A549 (cell line): ENCODE measurements at regions not wholly inside any gene's neighbourhood (a gene's known extent, or its start where the extent isn't known, plus 50 kb on each side); places are given as distances from the start of the nearest gene placed in this dataset.

Experiments
- ATAC-seq, 2 experiments: fragments of 200-7000 bp in 1 of 2; fragments of >200 bp in 1 of 2; cut with Nextera tagmentation in 1 of 2; cut with Tn5 transposase in 1 of 2; 3 replicates each; pipeline versions ENCODE4 v1.8.0 to v1.9.1; 2018 to 2020; ENCODE audit warnings: mild to moderate bottlenecking in 1 of 2, moderate library complexity in 1 of 2
- CTCF ChIA-PET: fragments of 300-600 bp; sonication (Branson Sonifier 250); formaldehyde crosslinking; extraction: SDS; loops from one replicate; lab custom pipeline; 2021; ENCODE audit warnings: antibody characterized with exemption, inconsistent platforms; lab: Yijun Ruan, JAX
- POLR2A ChIA-PET: fragments of 350-600 bp; formaldehyde crosslinking; extraction: SDS; loops from one replicate; lab custom pipeline; 2021; ENCODE audit warnings: antibody characterized with exemption, inconsistent platforms; lab: Yijun Ruan, JAX
- DNase-seq, 2 experiments: peaks; one replicate each; pipeline versions ENCODE4 v3.0.0 to v3.0.0-alpha.2; 2011 to 2016; ENCODE audit warnings: low read depth in 1 of 2, low spot score in 1 of 2
- FAIRE-seq: peaks from 2 replicates; lab custom pipeline; 2011; peaks lifted over from hg19 to GRCh38; lab: Jason Lieb, UNC
- H3K27ac ChIP-seq, 2 experiments: fragments of >200 bp; sonication (Bioruptor Twin); formaldehyde crosslinking; 3 replicates each; pipeline ENCODE4 v1.5.1; 2016 to 2017
- H3K4me1 ChIP-seq: fragments of >200 bp; sonication (Bioruptor Twin); formaldehyde crosslinking; 3 replicates; pipeline ENCODE4 v1.6.1; 2016
- H3K4me2 ChIP-seq: fragments of >200 bp; sonication (Bioruptor Twin); formaldehyde crosslinking; 3 replicates; pipeline ENCODE4 v1.6.1; 2016
- H3K4me3 ChIP-seq: fragments of >200 bp; sonication (Bioruptor Twin); formaldehyde crosslinking; 3 replicates; pipeline ENCODE4 v1.5.1; 2016
- H3K9me3 ChIP-seq: fragments of >200 bp; sonication (Bioruptor Twin); formaldehyde crosslinking; 3 replicates; pipeline ENCODE4 v1.6.1; 2016
- BCL3 ChIP-seq: fragments of >200 bp; sonication (Bioruptor Twin); formaldehyde crosslinking; IDR thresholded peaks from 3 replicates; pipeline ENCODE4 v1.6.1; 2016
- CBX2 ChIP-seq: fragments of 200-600 bp; sonication (generic); IDR thresholded peaks from 2 replicates; pipeline ENCODE4 v1.6.1; 2016; ENCODE audit warnings: low read depth, mild to moderate bottlenecking, borderline replicate concordance
- CBX8 ChIP-seq: fragments of 200-600 bp; sonication (generic); IDR thresholded peaks from 2 replicates; pipeline ENCODE4 v1.6.1; 2016
- EP300 ChIP-seq, 2 experiments: fragments of >200 bp; sonication (Bioruptor Twin); formaldehyde crosslinking; IDR thresholded peaks; 2 replicates in 1 of 2; 3 replicates in 1 of 2; pipeline ENCODE4 v1.6.1; 2016 to 2017
- FOSB ChIP-seq: fragments of 250-450 bp; sonication (Bioruptor Pico); IDR thresholded peaks from 2 replicates; pipeline ENCODE4 v1.5.0; 2020; ENCODE audit warnings: mild to moderate bottlenecking, moderate library complexity
- FOSL2 ChIP-seq, 2 experiments: fragments of 450-650 bp in 1 of 2; fragments of >200 bp in 1 of 2; sonication (Bioruptor Twin) in 1 of 2; formaldehyde crosslinking; IDR thresholded peaks; 2 replicates each; pipeline versions ENCODE4 v1.5.0 to v1.6.1; 2016 to 2020; ENCODE audit warnings: mild to moderate bottlenecking in 1 of 2, moderate library complexity in 1 of 2
- FOXS1 ChIP-seq: fragments of 250-450 bp; sonication (Bioruptor Pico); IDR thresholded peaks from 2 replicates; pipeline ENCODE4 v1.5.0; 2020; ENCODE audit warnings: mild to moderate bottlenecking, moderate library complexity
- HDAC2 ChIP-seq: fragments of 200-600 bp; sonication (generic); IDR thresholded peaks from 2 replicates; pipeline ENCODE4 v1.6.1; 2016
- HOXB13 ChIP-seq: fragments of 250-450 bp; sonication (Bioruptor Pico); IDR thresholded peaks from 2 replicates; pipeline ENCODE4 v1.5.0; 2020; ENCODE audit warnings: low read depth, mild to moderate bottlenecking, moderate library complexity
- HOXB5 ChIP-seq: fragments of 250-450 bp; sonication (Bioruptor Pico); IDR thresholded peaks from 2 replicates; pipeline ENCODE4 v1.5.0; 2020; ENCODE audit warnings: mild to moderate bottlenecking, moderate library complexity
- JUN ChIP-seq, 2 experiments: fragments of >200 bp; sonication (Bioruptor Twin); formaldehyde crosslinking; IDR thresholded peaks; 2 replicates in 1 of 2; 3 replicates in 1 of 2; pipeline ENCODE4 v1.6.1; 2016 to 2017
- KDM1A ChIP-seq: fragments of 200-600 bp; sonication (generic); IDR thresholded peaks from 2 replicates; pipeline ENCODE4 v1.6.1; 2016; ENCODE audit warnings: low read depth, mild to moderate bottlenecking
- MAFK ChIP-seq: fragments of 450-650 bp; IDR thresholded peaks from 2 replicates; pipeline ENCODE4 v1.6.1; 2014; ENCODE audit not compliant: partially characterized antibody
- MAX ChIP-seq: IDR thresholded peaks from 2 replicates; pipeline ENCODE4 v1.6.1; 2012
- MAZ ChIP-seq: fragments of 150-350 bp; IDR thresholded peaks from 2 replicates; pipeline ENCODE4 v1.6.1; 2014; ENCODE audit warnings: antibody characterized with exemption, low read depth, low read length, borderline replicate concordance
- MYC ChIP-seq: IDR thresholded peaks from 2 replicates; pipeline ENCODE4 v1.6.1; 2012; ENCODE audit warnings: mild to moderate bottlenecking, inconsistent platforms, low read length, improper control_type of control experiment, borderline replicate concordance
- NFE2L2 ChIP-seq: fragments of 150-350 bp; conservative IDR thresholded peaks from 2 replicates; pipeline ENCODE4 v1.6.1; 2014; ENCODE audit warnings: low read length
- NPAS2 ChIP-seq: fragments of 250-450 bp; sonication (Bioruptor Pico); IDR thresholded peaks from 2 replicates; pipeline ENCODE4 v1.8.0; 2022; ENCODE audit warnings: mild to moderate bottlenecking, moderate library complexity, borderline replicate concordance
- PBX3 ChIP-seq: IDR thresholded peaks from 2 replicates; pipeline ENCODE4 v1.6.1; 2012
- POLR2AphosphoS2 ChIP-seq: conservative IDR thresholded peaks from 2 replicates; pipeline ENCODE4 v1.6.1; 2012; ENCODE audit warnings: low read length, improper control_type of control experiment, inconsistent platforms
- RARB ChIP-seq: fragments of 250-450 bp; sonication (Bioruptor Pico); IDR thresholded peaks from 2 replicates; pipeline ENCODE4 v1.8.0; 2021; ENCODE audit warnings: mild to moderate bottlenecking, moderate library complexity
- RNF2 ChIP-seq: fragments of 200-600 bp; sonication (generic); IDR thresholded peaks from 2 replicates; pipeline ENCODE4 v1.6.1; 2016; ENCODE audit warnings: low read depth, mild to moderate bottlenecking, antibody characterized with exemption, moderate library complexity, borderline replicate concordance
- SREBF2 ChIP-seq: fragments of 450-650 bp; IDR thresholded peaks from 2 replicates; pipeline ENCODE4 v1.6.1; 2014; ENCODE audit warnings: mild to moderate bottlenecking, moderate library complexity
- TFCP2L1 ChIP-seq: fragments of 250-450 bp; sonication (Bioruptor Pico); IDR thresholded peaks from 2 replicates; pipeline ENCODE4 v1.5.0; 2021; ENCODE audit warnings: mild to moderate bottlenecking
- ZNF302 ChIP-seq: fragments of 250-450 bp; sonication (Bioruptor Pico); IDR thresholded peaks from 2 replicates; pipeline ENCODE4 v1.9.0; 2021; ENCODE audit warnings: inconsistent platforms, mild to moderate bottlenecking, moderate library complexity
- WGBS: methylation state at CpG from one replicate; pipeline ENCODE4 v1.1.6; 2017; ENCODE audit errors: missing lambda C conversion rate; 5-methylcytosine and 5-hydroxymethylcytosine counted together
- TF ChIP-seq, protein P1 (sequence below): fragments of 150-350 bp; IDR thresholded peaks from 2 replicates; pipeline ENCODE4 v1.6.1; 2014; ENCODE audit warnings: low read depth, mild to moderate bottlenecking, low read length
- TF ChIP-seq, protein P2 (sequence below): fragments of >200 bp; sonication (Bioruptor Twin); formaldehyde crosslinking; IDR thresholded peaks from 2 replicates; pipeline ENCODE4 v1.6.1; 2016
- TF ChIP-seq, protein P3 (sequence below): IDR thresholded peaks from 2 replicates; pipeline ENCODE4 v1.6.1; 2012; ENCODE audit warnings: low read depth, borderline replicate concordance

DNA sequence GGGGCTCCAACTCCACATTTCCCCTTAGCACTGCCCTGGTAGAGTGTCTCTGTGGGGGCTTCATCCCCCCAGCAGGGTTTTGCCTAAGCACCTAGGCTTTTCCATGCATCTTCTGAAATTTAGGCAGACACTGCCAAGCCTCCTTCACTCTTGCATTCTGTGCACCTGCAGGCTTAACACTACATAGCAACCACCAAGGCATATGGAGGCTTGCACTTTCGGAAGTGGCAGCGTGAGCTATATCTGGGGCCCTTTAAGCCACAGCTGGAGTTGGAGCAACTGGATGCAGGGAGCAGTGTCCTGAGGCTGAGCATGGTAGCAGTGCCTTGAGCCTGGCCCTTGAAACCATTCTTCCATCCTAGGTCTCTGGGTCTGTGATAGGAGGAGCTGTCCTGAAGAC, 214.8 kb upstream of the RPL34 start:
- H3K9me3 ChIP-seq = no peaks in the 10 kb centered on the region
- no peak for ATAC-seq
- CTCF ChIA-PET = no interaction called here
- no peak overlapping the region for H3K4me3 ChIP-seq
- no peak overlapping the region for H3K27ac ChIP-seq
- H3K4me2 ChIP-seq = no peak overlapping the region
- POLR2A ChIA-PET = no interaction called here
- DNase-seq = no peak
- TF ChIP-seq JUN (IDR thresholded peaks at IDR 0.05) (no peak), HOXB5 (no peak), PBX3 (no peak)
- TF ChIP-seq, protein P1, sequence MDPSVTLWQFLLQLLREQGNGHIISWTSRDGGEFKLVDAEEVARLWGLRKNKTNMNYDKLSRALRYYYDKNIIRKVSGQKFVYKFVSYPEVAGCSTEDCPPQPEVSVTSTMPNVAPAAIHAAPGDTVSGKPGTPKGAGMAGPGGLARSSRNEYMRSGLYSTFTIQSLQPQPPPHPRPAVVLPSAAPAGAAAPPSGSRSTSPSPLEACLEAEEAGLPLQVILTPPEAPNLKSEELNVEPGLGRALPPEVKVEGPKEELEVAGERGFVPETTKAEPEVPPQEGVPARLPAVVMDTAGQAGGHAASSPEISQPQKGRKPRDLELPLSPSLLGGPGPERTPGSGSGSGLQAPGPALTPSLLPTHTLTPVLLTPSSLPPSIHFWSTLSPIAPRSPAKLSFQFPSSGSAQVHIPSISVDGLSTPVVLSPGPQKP = no peak
- no peaks in the 10 kb centered on the region for H3K4me1 ChIP-seq
- FAIRE-seq = no peak
- 0% methylated on average over 2 of the region's 2 CpGs for WGBS

- Histone ChIP-seq H3K4me2 (no peak overlapping the region), H3K27ac (no peak overlapping the region), H3K4me3 (no peak overlapping the region), H3K9me3 (no peaks in the 10 kb centered on the region), H3K4me1 (no peaks in the 10 kb centered on the region)
- FAIRE-seq = no peak
- no peak for DNase-seq
- POLR2A ChIA-PET = no interaction called here
- 48% methylated on average over 6 of the region's 6 CpGs for WGBS
- TF ChIP-seq MAFK (no peak), FOXS1 (CRISPR knock-in tag) (no peak), CBX8 (no peak), HOXB13 (CRISPR knock-in tag) (no peak), EP300 (IDR thresholded peaks at IDR 0.05) (no peak), KDM1A (no peak), RNF2 (no peak), CBX2 (no peak), SREBF2 (no peak), MAZ (no peak), MAX (no peak), RARB (no peak), TFCP2L1 (CRISPR knock-in tag) (no peak), POLR2AphosphoS2 (no peak), NFE2L2 (no peak)
- TF ChIP-seq, protein P2, sequence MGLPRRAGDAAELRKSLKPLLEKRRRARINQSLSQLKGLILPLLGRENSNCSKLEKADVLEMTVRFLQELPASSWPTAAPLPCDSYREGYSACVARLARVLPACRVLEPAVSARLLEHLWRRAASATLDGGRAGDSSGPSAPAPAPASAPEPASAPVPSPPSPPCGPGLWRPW = no peak
- TF ChIP-seq, protein P3, sequence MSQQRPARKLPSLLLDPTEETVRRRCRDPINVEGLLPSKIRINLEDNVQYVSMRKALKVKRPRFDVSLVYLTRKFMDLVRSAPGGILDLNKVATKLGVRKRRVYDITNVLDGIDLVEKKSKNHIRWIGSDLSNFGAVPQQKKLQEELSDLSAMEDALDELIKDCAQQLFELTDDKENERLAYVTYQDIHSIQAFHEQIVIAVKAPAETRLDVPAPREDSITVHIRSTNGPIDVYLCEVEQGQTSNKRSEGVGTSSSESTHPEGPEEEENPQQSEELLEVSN = no peak
- TF ChIP-seq, protein P1 = no peak
- CTCF ChIA-PET = no interaction called here
- ATAC-seq = no peak
These were observed 220.1 kb upstream of the RPL34 start for GRCh38 chr4:108400309-108400708.

DNA sequence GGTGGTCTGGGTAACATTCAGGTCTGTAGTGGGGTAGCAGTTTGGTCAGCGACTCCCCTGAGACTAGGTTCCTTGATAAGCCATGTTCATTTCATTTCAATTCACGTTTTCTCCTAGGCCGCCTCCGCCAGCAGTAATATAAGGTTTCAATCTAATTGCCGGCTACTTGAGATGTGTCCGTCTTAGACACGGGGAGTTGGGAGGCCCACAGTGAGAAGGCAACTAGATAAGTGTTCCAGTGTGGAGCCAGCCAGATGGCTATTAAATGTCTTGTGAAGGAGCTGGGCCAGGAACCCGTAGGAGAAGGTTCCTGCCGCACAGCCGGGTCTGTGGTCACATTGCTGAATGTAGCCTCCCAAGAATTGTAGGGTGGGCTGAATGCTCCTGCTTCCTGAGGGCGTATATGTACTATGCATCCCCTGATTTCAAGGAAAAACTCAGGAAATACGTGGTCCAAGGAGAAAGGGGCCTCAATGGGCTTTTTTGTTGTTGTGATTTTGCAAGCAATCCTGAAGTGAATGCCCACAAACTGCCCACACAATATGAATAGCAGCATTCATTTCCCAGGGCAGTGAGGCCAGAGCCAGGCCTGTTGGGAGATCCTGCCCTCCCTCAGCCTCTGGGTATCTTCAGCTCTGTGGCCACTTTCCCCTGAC, 220.6 kb upstream of the RPL34 start:
- DNase-seq (no peak), ATAC-seq (no peak), FAIRE-seq (no peak)
- ChIA-PET CTCF (no interaction called here), POLR2A (no interaction called here)
- Histone ChIP-seq H3K4me2 (no peak overlapping the region), H3K4me3 (no peak overlapping the region), H3K27ac (no peak overlapping the region), H3K9me3 (no peaks in the 10 kb centered on the region), H3K4me1 (no peaks in the 10 kb centered on the region)
- 51% methylated on average over 12 of the region's 12 CpGs for WGBS
- no peak for TF ChIP-seq JUN (IDR thresholded peaks at IDR 0.05)
- TF ChIP-seq HDAC2 = no peak
- no peak for TF ChIP-seq MYC
- TF ChIP-seq FOSL2 (IDR thresholded peaks at IDR 0.05) = no peak
- no peak for TF ChIP-seq FOSL2 (CRISPR knock-in tag; IDR thresholded peaks at IDR 0.05)
- no peak for TF ChIP-seq SREBF2
- no peak for TF ChIP-seq PBX3
- TF ChIP-seq BCL3 = no peak
- no peak for TF ChIP-seq NPAS2 (CRISPR knock-in tag)
- TF ChIP-seq FOSB (CRISPR knock-in tag) = no peak
- no peak for TF ChIP-seq MAZ
- TF ChIP-seq POLR2AphosphoS2 = no peak
- no peak for TF ChIP-seq ZNF302
